PC-9 (cell line): ENCODE measurements at regions not wholly inside any gene's neighbourhood (a gene's known extent, or its start where the extent isn't known, plus 50 kb on each side); places are given as distances from the start of the nearest gene placed in this dataset.

Source experiments
- BruUV-seq: library from RNA; stranded (reverse); fragments of 400-500 nt; replicated peaks from 2 replicates; lab custom pipeline; 2021; lab: Mats Ljungman, UMichigan
- CTCF ChIA-PET: fragments of 300-600 bp; sonication (Branson Sonifier 250); formaldehyde crosslinking; loops from one replicate; lab custom pipeline; 2022; ENCODE audit warnings: antibody characterized with exemption; lab: Charles Lee
- POLR2A ChIA-PET: fragments of 300-600 bp; sonication (Branson Sonifier 250); formaldehyde crosslinking; loops from one replicate; lab custom pipeline; 2022; ENCODE audit warnings: antibody characterized with exemption; ENCODE audit not compliant: unreplicated experiment; lab: Charles Lee
- DNase-seq, 2 experiments: peaks; one replicate each; pipeline versions ENCODE4 v3.0.0 to v3.0.0-alpha.2; 2015 to 2022; ENCODE audit warnings: mixed read lengths in 1 of 2
- H2AFZ ChIP-seq: fragments of 200-600 bp; sonication (generic); 2 replicates; pipeline ENCODE4 v1.8.1; 2017; ENCODE audit warnings: antibody characterized with exemption
- H3F3A ChIP-seq: fragments of 200-600 bp; sonication (generic); 2 replicates; pipeline ENCODE4 v1.8.1; 2017; ENCODE audit warnings: antibody characterized with exemption, mild to moderate bottlenecking, low read depth; ENCODE audit not compliant: insufficient read depth
- H3K27ac ChIP-seq: fragments of 200-600 bp; sonication (generic); 2 replicates; pipeline ENCODE4 v1.6.1; 2016; ENCODE audit warnings: mixed run types
- H3K27me3 ChIP-seq: fragments of 200-600 bp; sonication (generic); 2 replicates; pipeline ENCODE4 v1.6.1; 2016; ENCODE audit warnings: low read depth, mixed run types; ENCODE audit not compliant: insufficient read depth
- H3K36me3 ChIP-seq: fragments of 200-600 bp; sonication (generic); 2 replicates; pipeline ENCODE4 v1.6.1; 2016; ENCODE audit warnings: low read depth, mixed run types
- H3K4me1 ChIP-seq: fragments of 200-600 bp; sonication (generic); replicated peaks from 2 replicates; pipeline ENCODE4 v1.6.1; 2016; ENCODE audit warnings: mixed run types; ENCODE audit not compliant: insufficient read depth
- H3K4me2 ChIP-seq: fragments of 200-600 bp; sonication (generic); 2 replicates; pipeline ENCODE4 v1.6.1; 2017; ENCODE audit warnings: mixed run types
- H3K4me3 ChIP-seq: fragments of 200-600 bp; sonication (generic); 2 replicates; pipeline ENCODE4 v1.6.1; 2016; ENCODE audit warnings: mixed run types
- H3K79me2 ChIP-seq: fragments of 200-600 bp; sonication (generic); 2 replicates; pipeline ENCODE4 v1.6.1; 2017; ENCODE audit warnings: low read depth, mixed run types
- H3K9me2 ChIP-seq: fragments of 200-600 bp; sonication (generic); 2 replicates; pipeline ENCODE4 v1.8.1; 2017; ENCODE audit warnings: mild to moderate bottlenecking; ENCODE audit not compliant: insufficient read depth
- H3K9me3 ChIP-seq: fragments of 200-600 bp; sonication (generic); 2 replicates; pipeline ENCODE4 v1.8.1; 2016; ENCODE audit warnings: low read depth; ENCODE audit not compliant: insufficient read depth
- H4K20me1 ChIP-seq: fragments of 200-600 bp; sonication (generic); 2 replicates; pipeline ENCODE4 v1.8.1; 2017; ENCODE audit not compliant: insufficient read depth
- CTCF ChIP-seq: fragments of 200-600 bp; sonication (generic); conservative IDR thresholded peaks from 2 replicates; pipeline ENCODE4 v1.6.1; 2017; ENCODE audit warnings: mixed run types, antibody characterized with exemption, mild to moderate bottlenecking, moderate library complexity
- EZH2 ChIP-seq: fragments of 200-600 bp; sonication (generic); IDR thresholded peaks from 2 replicates; pipeline ENCODE4 v1.8.0; 2017; ENCODE audit warnings: antibody characterized with exemption, low read depth
- intact Hi-C: fragments of 100-400 bp; cut with micrococcal nuclease; formaldehyde crosslinking; loops from one replicate; pipeline ENCODE4 v1.10.0; 2022; ENCODE audit not compliant: unreplicated experiment

GRCh38 chr7:138354066-138354465, 106.0 kb upstream of the TRIM24 start:
- Histone ChIP-seq H3F3A (no peaks in the 10 kb centered on the region), H4K20me1 (no peaks in the 10 kb centered on the region), H3K79me2 (no peaks in the 10 kb centered on the region), H3K27me3 (no peaks in the 10 kb centered on the region), H3K36me3 (no peaks in the 10 kb centered on the region), H3K9me2 (no peaks in the 10 kb centered on the region), H3K4me3 (no peak overlapping the region), H3K4me2 (no peak overlapping the region), H3K9me3 (peaks cover 21% of the 10 kb centered on the region), H2AFZ (no peak overlapping the region), H3K4me1 (no peaks in the 10 kb centered on the region), H3K27ac (no peak overlapping the region)
- no peak for DNase-seq
- TF ChIP-seq EZH2: no peak
- no peak for TF ChIP-seq CTCF
- CTCF ChIA-PET: no interaction called here
- BruUV-seq: no TSS peak
- POLR2A ChIA-PET: no interaction called here
- intact Hi-C loops: no loop called here

GRCh38 chr7:138355254-138355653, 104.8 kb upstream of the TRIM24 start:
- Histone ChIP-seq H3K27me3 (no peaks in the 10 kb centered on the region), H3K79me2 (no peaks in the 10 kb centered on the region), H3F3A (no peaks in the 10 kb centered on the region), H3K4me2 (no peak overlapping the region), H3K9me3 (peaks cover 18% of the 10 kb centered on the region), H3K4me3 (no peak overlapping the region), H3K36me3 (no peaks in the 10 kb centered on the region), H3K4me1 (no peaks in the 10 kb centered on the region), H3K9me2 (no peaks in the 10 kb centered on the region), H3K27ac (no peak overlapping the region), H2AFZ (no peak overlapping the region), H4K20me1 (no peaks in the 10 kb centered on the region)
- BruUV-seq: no TSS peak
- TF ChIP-seq CTCF (no peak), EZH2 (no peak)
- ChIA-PET POLR2A (no interaction called here), CTCF (no interaction called here)
- no peak for DNase-seq
- intact Hi-C loops: no loop called here

GRCh38 chr7:138358850-138359341, 101.2 kb upstream of the TRIM24 start:
- POLR2A ChIA-PET: interaction anchor here (0.6 kb wide), 1 partner anchor 283 kb away, joined by 5 read pairs; no protein-coding TSS in a partner anchor
- Histone ChIP-seq H3K79me2 (no peaks in the 10 kb centered on the region), H3K36me3 (no peaks in the 10 kb centered on the region), H2AFZ (no peak overlapping the region), H3K4me1 (no peaks in the 10 kb centered on the region), H3K27ac (no peak overlapping the region), H4K20me1 (no peaks in the 10 kb centered on the region), H3K9me3 (0 out of 2 replicates have a peak, but pooled peaks cover 9% of the 10 kb centered on the region), H3K4me2 (no peak overlapping the region), H3K27me3 (no peaks in the 10 kb centered on the region), H3F3A (no peaks in the 10 kb centered on the region), H3K9me2 (no peaks in the 10 kb centered on the region), H3K4me3 (no peak overlapping the region)
- BruUV-seq: no TSS peak
- DNase-seq: no peak
- intact Hi-C loops: no loop called here
- TF ChIP-seq EZH2: no peak
- no peak for TF ChIP-seq CTCF
- CTCF ChIA-PET: no interaction called here
